OCI-LY3 (cell line): ENCODE measurements at regions not wholly inside any gene's neighbourhood (a gene's known extent, or its start where the extent isn't known, plus 50 kb on each side); places are given as distances from the start of the nearest gene placed in this dataset.
"Not testable (repeated sequence)": the region's sequence is repeated elsewhere in the genome, so short reads cannot be mapped to it uniquely, and the experiment has no call there.

Source experiments
- H2AFZ ChIP-seq: fragments of 200-600, 300-600 bp; shearing (Covaris generic); 2 replicates; pipeline ENCODE4 v1.6.0; 2014; ENCODE audit warnings: antibody characterized with exemption, low read depth, low read length
- H3K27ac ChIP-seq: fragments of 200-600, 300-600 bp; sonication (generic); 2 replicates; pipeline ENCODE4 v1.5.1; 2014; ENCODE audit warnings: mild to moderate bottlenecking, low read length, moderate library complexity, mixed read lengths
- H3K27me3 ChIP-seq: fragments of 200-600, 300-600 bp; sonication (generic); 2 replicates; pipeline ENCODE4 v1.6.1; 2014; ENCODE audit warnings: low read depth, low read length, mixed read lengths
- H3K36me3 ChIP-seq: fragments of 200-600, 300-600 bp; sonication (generic); replicated peaks from 2 replicates; pipeline ENCODE3; 2014; ENCODE audit warnings: low read depth, low read length, mixed read lengths
- H3K4me1 ChIP-seq: fragments of 300-600, 200-600 bp; sonication (generic); 2 replicates; pipeline ENCODE4 v1.6.1; 2014; ENCODE audit warnings: low read length, mixed read lengths
- H3K4me2 ChIP-seq: fragments of 200-600, 300-600 bp; sonication (generic); 2 replicates; pipeline ENCODE4 v1.6.1; 2014; ENCODE audit warnings: low read length, mixed read lengths
- H3K4me3 ChIP-seq: fragments of 300-600, 200-600 bp; sonication (generic); 2 replicates; pipeline ENCODE4 v1.5.1; 2014; ENCODE audit warnings: antibody characterized with exemption, mild to moderate bottlenecking, low read length, moderate library complexity
- H3K79me2 ChIP-seq: fragments of 300-600, 200-600 bp; shearing (Covaris generic); 2 replicates; pipeline ENCODE4 v1.6.1; 2014; ENCODE audit warnings: mild to moderate bottlenecking, low read length, mixed read lengths
- H3K9ac ChIP-seq: fragments of 300-600, 200-600 bp; shearing (Covaris generic); 2 replicates; pipeline ENCODE4 v1.6.0; 2014; ENCODE audit warnings: mild to moderate bottlenecking, low read length, moderate library complexity
- H3K9me3 ChIP-seq: fragments of 200-600, 300-600 bp; shearing (Covaris generic); 2 replicates; pipeline ENCODE4 v1.6.1; 2014; ENCODE audit warnings: low read length, mixed read lengths; ENCODE audit not compliant: insufficient read depth
- H4K20me1 ChIP-seq: fragments of 200-600, 300-600 bp; sonication (generic); 2 replicates; pipeline ENCODE4 v1.6.1; 2016; ENCODE audit warnings: low read length, mixed read lengths; ENCODE audit not compliant: insufficient read depth
- EZH2phosphoT487 ChIP-seq: fragments of 200-600 bp; shearing (Covaris generic); IDR thresholded peaks from 2 replicates; pipeline ENCODE4 v1.6.1; 2018; ENCODE audit warnings: antibody characterized with exemption, mixed run types, low read depth
- TF ChIP-seq, protein P1 (sequence below): fragments of 200-600, 300-600 bp; sonication (generic); IDR thresholded peaks from 2 replicates; pipeline ENCODE4 v1.5.1; 2014; ENCODE audit warnings: antibody characterized with exemption, low read length, low read depth

DNA sequence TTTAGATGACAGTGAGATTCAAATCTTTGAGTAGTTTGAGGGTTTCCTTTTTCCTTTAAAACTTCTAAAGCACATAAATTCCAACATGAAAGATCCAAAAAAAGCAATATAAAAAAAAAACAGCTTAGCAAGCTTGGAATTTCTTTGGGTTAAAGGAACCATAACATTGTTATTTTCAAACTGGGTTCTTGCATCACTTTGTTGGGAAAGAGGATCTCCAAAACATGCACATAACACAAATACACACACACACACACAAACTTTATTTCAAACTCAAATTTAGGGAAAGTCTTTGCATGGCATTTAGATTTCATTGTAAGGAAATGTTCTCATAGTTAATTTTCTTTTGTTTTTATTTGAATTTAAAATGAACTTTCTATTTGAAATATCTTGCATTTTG lies 79.2 kb upstream of the COL8A1 start:
- TF ChIP-seq EZH2phosphoT487: no peak
- TF ChIP-seq, protein P1, sequence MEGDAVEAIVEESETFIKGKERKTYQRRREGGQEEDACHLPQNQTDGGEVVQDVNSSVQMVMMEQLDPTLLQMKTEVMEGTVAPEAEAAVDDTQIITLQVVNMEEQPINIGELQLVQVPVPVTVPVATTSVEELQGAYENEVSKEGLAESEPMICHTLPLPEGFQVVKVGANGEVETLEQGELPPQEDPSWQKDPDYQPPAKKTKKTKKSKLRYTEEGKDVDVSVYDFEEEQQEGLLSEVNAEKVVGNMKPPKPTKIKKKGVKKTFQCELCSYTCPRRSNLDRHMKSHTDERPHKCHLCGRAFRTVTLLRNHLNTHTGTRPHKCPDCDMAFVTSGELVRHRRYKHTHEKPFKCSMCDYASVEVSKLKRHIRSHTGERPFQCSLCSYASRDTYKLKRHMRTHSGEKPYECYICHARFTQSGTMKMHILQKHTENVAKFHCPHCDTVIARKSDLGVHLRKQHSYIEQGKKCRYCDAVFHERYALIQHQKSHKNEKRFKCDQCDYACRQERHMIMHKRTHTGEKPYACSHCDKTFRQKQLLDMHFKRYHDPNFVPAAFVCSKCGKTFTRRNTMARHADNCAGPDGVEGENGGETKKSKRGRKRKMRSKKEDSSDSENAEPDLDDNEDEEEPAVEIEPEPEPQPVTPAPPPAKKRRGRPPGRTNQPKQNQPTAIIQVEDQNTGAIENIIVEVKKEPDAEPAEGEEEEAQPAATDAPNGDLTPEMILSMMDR: no peak
- Histone ChIP-seq H3K27me3 (0 out of 2 replicates have a peak, but pooled peaks cover 3% of the 10 kb centered on the region), H3K4me3 (no peak overlapping the region), H3K36me3 (no peaks in the 10 kb centered on the region), H3K9me3 (no peaks in the 10 kb centered on the region), H3K27ac (no peak overlapping the region), H3K79me2 (no peaks in the 10 kb centered on the region), H4K20me1 (no peaks in the 10 kb centered on the region), H3K9ac (no peak overlapping the region), H3K4me2 (no peak overlapping the region), H3K4me1 (no peaks in the 10 kb centered on the region), H2AFZ (no peak overlapping the region)

GRCh38 chr3:99555885-99556284 lies 82.5 kb upstream of the COL8A1 start:
- H3K79me2 ChIP-seq, H3K9me3 ChIP-seq, H3K4me3 ChIP-seq, H3K27me3 ChIP-seq, H3K4me1 ChIP-seq, H3K36me3 ChIP-seq, H3K27ac ChIP-seq, H2AFZ ChIP-seq, H3K9ac ChIP-seq, H4K20me1 ChIP-seq, H3K4me2 ChIP-seq: not testable (repeated sequence)

- H3K79me2 ChIP-seq: no peaks in the 10 kb centered on the region
- no peaks in the 10 kb centered on the region for H4K20me1 ChIP-seq
- no peaks in the 10 kb centered on the region for H3K4me1 ChIP-seq
- H3K9me3 ChIP-seq: no peaks in the 10 kb centered on the region
- H2AFZ ChIP-seq: no peak overlapping the region
- no peak overlapping the region for H3K9ac ChIP-seq
- no peak overlapping the region for H3K4me3 ChIP-seq
- TF ChIP-seq EZH2phosphoT487: no peak
- TF ChIP-seq, protein P1: 0 out of 2 replicates have a peak, but pooled peaks have one; percentile 10
- no peaks in the 10 kb centered on the region for H3K27me3 ChIP-seq
- no peak overlapping the region for H3K4me2 ChIP-seq
- no peaks in the 10 kb centered on the region for H3K36me3 ChIP-seq
- no peak overlapping the region for H3K27ac ChIP-seq
These were observed 86.9 kb upstream of the COL8A1 start for GRCh38 chr3:99551520-99551919.

DNA sequence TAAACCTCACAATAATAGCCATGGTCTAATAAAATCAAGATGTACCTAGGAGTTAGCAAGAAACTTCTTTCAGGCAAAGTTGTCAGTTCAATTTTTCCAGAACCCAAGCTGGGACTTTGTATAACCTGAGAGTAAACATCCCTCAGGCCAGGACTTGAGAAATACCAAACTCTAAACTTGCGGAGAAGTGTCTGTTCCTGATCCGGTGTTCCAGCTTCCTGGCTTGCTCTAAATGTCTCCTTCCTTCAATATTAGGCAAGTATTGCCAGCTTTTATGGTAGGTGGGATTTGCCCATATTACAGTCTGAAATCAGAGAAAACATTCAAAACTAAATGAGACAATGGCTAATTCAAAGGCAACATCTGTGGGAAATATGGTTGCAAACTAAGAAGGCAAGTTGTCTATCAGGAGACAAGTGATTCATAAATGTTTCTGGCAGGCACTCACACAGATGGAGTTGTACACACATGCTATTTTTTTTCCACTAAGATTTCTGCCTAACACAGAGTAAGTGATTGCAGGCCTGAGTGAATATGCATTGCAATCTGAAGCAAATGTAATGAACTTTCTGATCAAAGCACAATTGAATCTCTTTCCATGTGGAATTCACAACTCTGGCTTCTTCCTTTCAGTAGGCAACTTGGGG lies 88.3 kb upstream of the COL8A1 start:
- no peak overlapping the region for H3K27ac ChIP-seq
- H3K4me1 ChIP-seq: no peaks in the 10 kb centered on the region
- H3K79me2 ChIP-seq: no peaks in the 10 kb centered on the region
- no peaks in the 10 kb centered on the region for H4K20me1 ChIP-seq
- TF ChIP-seq EZH2phosphoT487: no peak
- TF ChIP-seq, protein P1: no peak
- no peak overlapping the region for H3K4me3 ChIP-seq
- H2AFZ ChIP-seq: no peak overlapping the region
- H3K9me3 ChIP-seq: no peaks in the 10 kb centered on the region
- H3K27me3 ChIP-seq: no peaks in the 10 kb centered on the region
- no peak overlapping the region for H3K4me2 ChIP-seq
- no peaks in the 10 kb centered on the region for H3K36me3 ChIP-seq
- no peak overlapping the region for H3K9ac ChIP-seq
